GM12878 (cell line): ENCODE measurements at regions not wholly inside any gene's neighbourhood (a gene's known extent, or its start where the extent isn't known, plus 50 kb on each side); places are given as distances from the start of the nearest gene placed in this dataset.

Source experiments
- CEBPB ChIP-seq, 2 experiments: fragments of 150-350 bp in 1 of 2; IDR thresholded peaks; 2 replicates each; pipeline ENCODE4 v1.6.1; 2012 to 2014; ENCODE audit warnings: low read depth in 2 of 2, low read length in 2 of 2, borderline replicate concordance in 1 of 2, inconsistent platforms in 1 of 2
- ELK1 ChIP-seq: IDR thresholded peaks from 2 replicates; pipeline ENCODE4 v1.6.1; 2012; ENCODE audit warnings: low read depth, low read length, improper control_type of control experiment
- EP300 ChIP-seq, 2 experiments: fragments of 150-350 bp in 1 of 2; IDR thresholded peaks; 2 replicates each; pipeline ENCODE4 v1.6.1; 2011 to 2012; ENCODE audit warnings: low read depth in 2 of 2, low read length in 2 of 2, borderline replicate concordance in 1 of 2, improper control_type of control experiment in 1 of 2, inconsistent platforms in 1 of 2; ENCODE audit not compliant: control insufficient read depth in 1 of 2
- ESRRA ChIP-seq: IDR thresholded peaks from 2 replicates; pipeline ENCODE4 v1.6.1; 2012; ENCODE audit warnings: mild to moderate bottlenecking, low read length, improper control_type of control experiment
- EZH2 ChIP-seq: IDR thresholded peaks from 2 replicates; pipeline ENCODE4 v1.6.1; 2012; ENCODE audit warnings: low read depth, mild to moderate bottlenecking, control low read depth, inconsistent platforms, low read length, borderline replicate concordance; ENCODE audit not compliant: control insufficient read depth
- FOXK2 ChIP-seq: fragments of 450-650 bp; IDR thresholded peaks from 2 replicates; pipeline ENCODE4 v1.6.1; 2017; ENCODE audit warnings: mild to moderate bottlenecking, moderate library complexity
- KDM1A ChIP-seq: fragments of 200-600 bp; sonication (generic); IDR thresholded peaks from 2 replicates; pipeline ENCODE4 v1.6.1; 2016; ENCODE audit warnings: borderline replicate concordance
- PAX8 ChIP-seq: fragments of 450-650 bp; IDR thresholded peaks from 2 replicates; pipeline ENCODE4 v1.6.1; 2017; ENCODE audit warnings: mild to moderate bottlenecking, moderate library complexity
- POLR2A ChIP-seq: IDR thresholded peaks from 2 replicates; pipeline ENCODE4 v1.6.1; 2011; ENCODE audit warnings: low read depth, mild to moderate bottlenecking, low read length
- POLR2AphosphoS5 ChIP-seq: IDR thresholded peaks from 2 replicates; pipeline ENCODE4 v1.6.1; 2011; ENCODE audit warnings: mild to moderate bottlenecking, low read length, inconsistent platforms
- SKIL ChIP-seq: fragments of 450-650 bp; IDR thresholded peaks from 2 replicates; pipeline ENCODE4 v1.6.1; 2017; ENCODE audit warnings: mild to moderate bottlenecking, low read depth, inconsistent platforms; ENCODE audit not compliant: poor library complexity, severe bottlenecking
- SMC3 ChIP-seq: IDR thresholded peaks from 2 replicates; pipeline ENCODE4 v1.6.1; 2011; ENCODE audit warnings: low read length, improper control_type of control experiment, borderline replicate concordance
- TF ChIP-seq, protein P1 (sequence below), 3 experiments: IDR thresholded peaks in 2 of 3; conservative IDR thresholded peaks in 1 of 3; 2 replicates each; pipeline ENCODE4 v1.5.1; 2011; ENCODE audit warnings: low read depth in 3 of 3, low read length in 3 of 3, mild to moderate bottlenecking in 3 of 3, control low read depth in 2 of 3, moderate library complexity in 2 of 3, inconsistent platforms in 1 of 3, mixed read lengths in 1 of 3; ENCODE audit not compliant: control insufficient read depth in 2 of 3, insufficient read depth in 1 of 3; ENCODE audit errors: extremely low read depth in 1 of 3
- TF ChIP-seq, protein P2 (sequence below): IDR thresholded peaks from 2 replicates; pipeline ENCODE4 v1.6.1; 2012; ENCODE audit warnings: low read length, inconsistent platforms

DNA sequence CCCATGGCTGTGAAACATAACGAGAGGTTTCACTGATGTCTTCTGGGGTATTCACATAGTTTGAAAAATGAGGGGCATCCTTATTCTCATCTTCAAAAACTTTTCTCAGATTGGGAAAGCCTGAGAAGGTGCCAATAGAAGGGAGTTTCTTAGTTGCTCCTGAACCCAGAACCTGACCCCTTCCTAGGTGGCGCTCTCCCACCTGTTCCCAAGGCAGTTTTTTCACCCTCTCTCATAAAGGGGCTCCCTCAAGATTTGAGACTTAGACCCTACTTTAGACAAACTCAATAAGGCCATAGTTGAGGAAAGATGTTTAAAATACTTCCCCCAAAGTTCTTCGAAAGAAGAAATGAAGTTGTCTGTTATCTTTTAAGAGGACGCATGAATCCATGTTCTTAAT lies 142.2 kb downstream of the FGF9 start:
- TF ChIP-seq ELK1 (no peak), KDM1A (no peak), POLR2AphosphoS5 (no peak), ESRRA (no peak), EZH2 (no peak), POLR2A (no peak), SMC3 (no peak), SKIL (no peak), CEBPB (IDR thresholded peaks at IDR 0.05; ENCODE audit: borderline replicate concordance in 1 of 2, low read depth in 2 of 2, low read length in 2 of 2) (no peak), EP300 (IDR thresholded peaks at IDR 0.05; ENCODE audit: borderline replicate concordance in 1 of 2, control insufficient read depth in 1 of 2, low read depth in 2 of 2, low read length in 2 of 2) (no peak), PAX8 (no peak), FOXK2 (no peak)
- TF ChIP-seq, protein P1, sequence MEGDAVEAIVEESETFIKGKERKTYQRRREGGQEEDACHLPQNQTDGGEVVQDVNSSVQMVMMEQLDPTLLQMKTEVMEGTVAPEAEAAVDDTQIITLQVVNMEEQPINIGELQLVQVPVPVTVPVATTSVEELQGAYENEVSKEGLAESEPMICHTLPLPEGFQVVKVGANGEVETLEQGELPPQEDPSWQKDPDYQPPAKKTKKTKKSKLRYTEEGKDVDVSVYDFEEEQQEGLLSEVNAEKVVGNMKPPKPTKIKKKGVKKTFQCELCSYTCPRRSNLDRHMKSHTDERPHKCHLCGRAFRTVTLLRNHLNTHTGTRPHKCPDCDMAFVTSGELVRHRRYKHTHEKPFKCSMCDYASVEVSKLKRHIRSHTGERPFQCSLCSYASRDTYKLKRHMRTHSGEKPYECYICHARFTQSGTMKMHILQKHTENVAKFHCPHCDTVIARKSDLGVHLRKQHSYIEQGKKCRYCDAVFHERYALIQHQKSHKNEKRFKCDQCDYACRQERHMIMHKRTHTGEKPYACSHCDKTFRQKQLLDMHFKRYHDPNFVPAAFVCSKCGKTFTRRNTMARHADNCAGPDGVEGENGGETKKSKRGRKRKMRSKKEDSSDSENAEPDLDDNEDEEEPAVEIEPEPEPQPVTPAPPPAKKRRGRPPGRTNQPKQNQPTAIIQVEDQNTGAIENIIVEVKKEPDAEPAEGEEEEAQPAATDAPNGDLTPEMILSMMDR (IDR thresholded peaks at IDR 0.05 in 2 of 3, conservative IDR thresholded peaks at IDR 0.05 in 1 of 3; ENCODE audit: control insufficient read depth in 2 of 3, extremely low read depth in 1 of 3, insufficient read depth in 1 of 3, low read depth in 3 of 3, low read length in 3 of 3): peak in 1 of 3 experiments; percentile 5; a peak in 1 of 6 replicates
- TF ChIP-seq, protein P2, sequence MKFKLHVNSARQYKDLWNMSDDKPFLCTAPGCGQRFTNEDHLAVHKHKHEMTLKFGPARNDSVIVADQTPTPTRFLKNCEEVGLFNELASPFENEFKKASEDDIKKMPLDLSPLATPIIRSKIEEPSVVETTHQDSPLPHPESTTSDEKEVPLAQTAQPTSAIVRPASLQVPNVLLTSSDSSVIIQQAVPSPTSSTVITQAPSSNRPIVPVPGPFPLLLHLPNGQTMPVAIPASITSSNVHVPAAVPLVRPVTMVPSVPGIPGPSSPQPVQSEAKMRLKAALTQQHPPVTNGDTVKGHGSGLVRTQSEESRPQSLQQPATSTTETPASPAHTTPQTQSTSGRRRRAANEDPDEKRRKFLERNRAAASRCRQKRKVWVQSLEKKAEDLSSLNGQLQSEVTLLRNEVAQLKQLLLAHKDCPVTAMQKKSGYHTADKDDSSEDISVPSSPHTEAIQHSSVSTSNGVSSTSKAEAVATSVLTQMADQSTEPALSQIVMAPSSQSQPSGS: no peak
